Kasumi-1 (cell line): ENCODE measurements at regions not wholly inside any gene's neighbourhood (a gene's known extent, or its start where the extent isn't known, plus 50 kb on each side); places are given as distances from the start of the nearest gene placed in this dataset.

ENCODE experiments used
- DNase-seq, 2 experiments: peaks; one replicate each; lab custom pipeline; 2025; lab: John Stamatoyannopoulos, UW

DNA sequence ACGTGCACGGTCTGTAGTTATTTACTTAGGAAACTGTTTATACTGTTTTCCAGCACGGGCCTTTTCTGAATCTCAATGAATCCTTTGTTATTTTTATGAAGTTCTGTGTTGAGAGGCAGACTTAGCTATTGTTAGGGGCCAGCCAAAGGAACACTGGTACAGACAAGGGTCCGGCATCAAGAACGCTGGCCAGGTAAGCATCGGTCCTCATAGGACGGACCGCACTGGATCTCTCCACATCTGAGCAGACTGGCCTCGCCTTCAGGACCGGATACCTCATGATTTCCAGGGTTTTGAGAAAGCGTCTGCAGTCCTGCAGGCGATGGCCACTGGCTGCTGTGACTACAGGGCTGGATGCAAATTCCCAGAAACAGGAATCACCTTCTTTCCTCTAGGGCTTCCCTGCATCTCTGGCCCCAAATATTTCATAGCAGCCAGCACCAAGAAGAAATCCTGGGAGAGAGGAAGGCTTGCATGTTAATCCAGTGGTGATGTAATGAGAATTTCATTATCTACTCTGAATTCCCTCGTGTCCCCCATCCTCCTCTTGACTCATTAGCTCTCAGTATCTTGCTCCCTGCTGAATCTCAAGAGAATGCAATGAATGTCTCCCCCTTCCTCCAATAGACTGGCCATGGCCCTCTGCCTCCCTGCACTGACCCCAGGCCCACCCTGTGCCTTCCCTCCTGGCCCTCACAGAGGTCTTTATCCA, 325.4 kb upstream of the NPVF start:
- DNase-seq, result no peak

DNA sequence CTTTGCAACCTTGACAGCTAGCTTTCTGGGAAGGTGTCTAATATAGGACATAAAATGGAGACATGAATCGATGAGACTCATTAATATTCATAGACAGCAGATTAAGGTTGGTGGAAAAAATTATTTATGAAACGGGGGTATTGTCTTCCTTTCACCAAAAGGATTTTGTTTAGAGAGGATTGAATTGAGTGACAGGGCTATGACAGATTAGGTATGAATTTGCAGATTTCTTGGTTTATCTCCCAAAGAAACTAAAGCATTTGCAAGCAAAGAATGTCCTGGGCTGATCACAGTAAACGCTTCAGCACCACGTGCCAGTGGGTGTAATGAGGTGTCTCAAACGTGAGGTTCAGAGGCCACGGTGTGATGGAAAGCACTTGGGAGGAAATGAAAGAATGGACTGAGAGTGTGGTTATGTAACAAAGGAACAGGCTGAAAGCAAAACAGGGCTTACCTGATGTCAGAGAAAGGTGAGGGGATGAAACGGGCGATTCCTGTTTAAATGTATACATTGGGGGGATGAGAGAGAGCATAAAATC, 329.2 kb upstream of the NPVF start:
- no peak for DNase-seq

DNA sequence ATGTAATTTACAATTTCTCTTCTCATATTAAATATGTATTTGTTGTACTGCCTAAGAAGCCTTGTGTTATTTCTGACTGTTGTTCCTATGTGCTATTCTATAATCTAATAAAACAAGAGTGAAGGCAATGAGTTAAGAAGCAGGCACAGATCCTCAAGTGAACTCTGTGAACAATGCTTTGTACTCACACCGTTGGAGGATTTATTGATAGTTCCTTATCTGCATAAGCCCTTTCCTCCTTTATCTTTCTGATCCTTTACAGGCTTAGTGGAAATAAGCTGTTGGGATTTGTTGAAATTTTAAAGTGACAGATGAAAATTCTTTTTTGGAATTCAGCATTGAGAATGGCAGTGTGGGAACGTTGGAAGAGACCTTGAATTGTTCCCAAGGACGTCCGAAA, 329.6 kb upstream of the NPVF start:
- DNase-seq, result no peak

DNA sequence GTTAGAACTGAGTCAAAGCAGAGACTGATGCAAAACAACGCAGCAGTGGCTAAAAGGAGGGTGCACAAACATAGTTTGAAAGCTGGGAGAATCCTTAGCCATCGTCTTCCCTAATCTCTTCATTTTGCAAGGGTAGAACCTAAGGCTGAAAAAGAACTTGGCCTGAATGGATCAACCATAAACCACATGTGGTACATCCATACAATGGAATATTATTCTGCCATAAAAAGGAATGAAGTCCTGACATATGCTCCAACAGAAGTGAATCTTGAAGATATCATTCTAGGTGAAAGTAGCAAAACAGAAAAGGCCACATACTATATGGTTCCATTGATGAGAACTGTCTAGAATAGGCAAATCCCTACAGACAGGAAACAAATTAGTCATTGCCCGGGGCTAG, 330.3 kb upstream of the NPVF start:
- no peak for DNase-seq

DNA sequence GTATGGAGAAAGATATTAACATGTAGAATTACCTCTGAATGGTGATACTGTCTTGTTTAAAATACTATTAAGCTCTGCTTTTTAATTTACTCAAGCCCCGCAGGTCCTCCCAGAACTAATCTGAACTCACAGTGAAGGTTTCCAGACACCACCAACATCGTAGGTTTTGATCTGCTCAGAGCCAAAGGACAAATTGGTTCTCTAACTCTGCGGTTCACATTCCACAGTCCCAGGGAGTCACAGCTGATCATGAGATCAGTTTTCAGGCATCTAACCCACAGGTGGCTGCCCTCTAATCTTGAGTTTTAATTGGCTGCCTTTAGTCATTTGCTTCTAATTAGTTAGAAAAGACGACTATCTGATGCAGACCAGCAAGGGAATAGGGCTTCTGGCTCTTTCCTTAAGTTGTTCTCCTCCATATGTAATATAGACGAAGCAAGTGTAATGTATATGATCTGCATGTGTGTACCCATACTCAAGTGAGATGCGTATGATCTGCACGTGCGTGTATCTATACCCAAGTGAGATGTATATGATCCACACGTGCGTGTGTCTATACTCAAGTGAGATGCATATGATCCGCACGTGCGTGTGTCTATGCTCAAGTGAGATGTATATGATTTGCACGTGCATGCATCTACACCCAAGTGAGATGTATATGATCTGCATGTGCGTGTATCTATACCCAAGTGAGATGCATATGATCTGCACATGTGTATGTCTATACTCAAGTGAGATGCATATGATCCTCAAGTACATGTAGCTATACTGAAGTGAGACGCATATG, 331.5 kb upstream of the NPVF start:
- no peak for DNase-seq

DNA sequence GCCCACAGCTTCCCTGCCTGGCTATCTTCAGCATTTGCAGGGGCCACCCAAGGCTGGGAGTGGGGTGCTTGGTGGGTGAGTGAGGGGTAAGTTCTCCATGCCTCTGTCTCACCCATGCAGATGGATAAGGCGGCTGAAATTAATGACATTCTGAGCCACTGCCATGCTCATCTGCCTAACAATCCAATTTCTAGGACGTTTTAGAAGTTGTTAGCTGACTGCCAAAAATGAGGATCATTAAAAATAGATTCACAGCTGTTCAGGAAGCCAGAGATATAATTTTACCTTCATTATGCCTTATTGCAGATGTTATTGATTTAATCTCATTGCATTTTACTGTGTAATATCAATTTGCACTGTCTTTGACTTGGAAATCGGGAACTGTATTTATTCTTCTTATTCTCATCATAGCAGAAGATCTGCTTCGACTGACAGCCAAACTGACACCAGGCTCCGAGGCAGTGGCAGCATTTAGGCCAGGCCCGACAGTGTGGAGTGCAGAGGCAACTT, 334.4 kb upstream of the NPVF start:
- no peak for DNase-seq

DNA sequence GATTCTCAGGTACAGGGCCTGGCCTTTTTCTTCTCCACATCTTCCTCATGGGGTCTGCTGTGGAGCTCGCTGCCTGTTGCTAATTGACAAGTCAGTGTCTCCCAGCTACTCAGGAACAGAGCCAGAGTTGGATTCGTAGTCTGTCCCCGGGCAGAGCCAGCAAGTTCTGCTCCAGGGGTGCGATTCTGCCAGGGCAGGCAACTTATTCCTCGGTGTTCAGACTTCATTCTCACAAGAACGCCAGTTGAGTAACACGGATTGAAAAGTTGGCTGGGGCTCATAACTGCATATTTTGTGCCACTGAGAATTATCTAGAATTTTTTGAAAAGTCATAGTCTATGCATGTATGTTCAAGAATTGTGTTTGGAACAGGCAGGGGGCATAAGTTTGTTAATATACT, 336.7 kb upstream of the NPVF start:
- DNase-seq, result no peak

DNA sequence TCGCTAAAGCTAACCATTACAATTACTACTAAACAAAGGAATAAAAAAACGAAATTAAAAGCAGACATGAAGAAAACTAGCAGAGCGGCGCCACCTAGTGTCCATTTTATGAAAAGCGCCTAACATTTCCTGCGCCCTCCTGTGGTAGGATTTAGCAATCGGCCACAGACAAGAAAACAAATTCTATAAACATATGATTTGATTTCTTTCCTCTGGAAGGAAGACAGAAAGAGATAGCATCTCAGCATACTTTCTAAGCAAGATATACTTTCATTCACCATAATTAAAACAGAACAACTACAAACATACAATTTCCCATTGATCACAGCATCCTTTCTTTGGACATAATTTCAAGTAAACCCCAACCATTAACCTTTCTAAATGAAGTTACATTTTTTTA, 337.7 kb upstream of the NPVF start:
- DNase-seq, result peak; percentile 83 to 89

DNA sequence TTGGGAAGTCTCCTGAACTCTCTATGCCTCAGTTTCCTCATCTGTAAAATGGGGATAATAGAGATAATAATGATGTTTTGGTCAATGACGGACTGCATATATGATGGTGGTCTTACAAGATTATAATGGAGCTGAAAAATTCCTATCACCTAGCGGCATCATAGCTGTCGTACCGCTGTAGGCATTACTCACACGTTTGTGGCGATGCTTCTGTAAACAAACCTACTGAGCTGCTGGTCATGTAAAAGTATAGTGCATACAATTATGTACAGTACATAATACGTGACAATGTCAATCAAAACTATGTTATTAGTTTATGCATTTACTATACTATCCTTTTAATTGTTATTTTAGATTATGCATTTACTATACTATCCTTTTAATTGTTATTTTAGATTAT, 339.1 kb upstream of the NPVF start:
- no peak for DNase-seq

DNA sequence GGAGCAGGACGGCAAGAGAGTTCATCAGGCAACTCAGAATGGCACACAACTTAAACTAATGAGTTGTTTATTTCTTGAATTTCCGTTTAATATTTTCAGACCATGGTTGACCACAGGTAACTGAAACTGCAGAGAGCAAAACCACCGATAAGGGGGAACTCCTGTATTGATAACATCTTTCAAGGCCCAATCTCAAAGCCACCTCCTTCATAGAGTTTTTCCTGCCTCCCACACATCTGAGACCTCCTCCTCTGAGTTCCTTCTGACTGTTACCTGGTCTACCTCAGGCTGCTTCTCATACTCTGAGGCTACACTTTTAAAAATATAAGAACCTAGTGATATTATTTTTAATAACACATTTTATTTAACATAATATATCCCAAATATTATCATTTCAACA, 341.5 kb upstream of the NPVF start:
- DNase-seq, result no peak

DNA sequence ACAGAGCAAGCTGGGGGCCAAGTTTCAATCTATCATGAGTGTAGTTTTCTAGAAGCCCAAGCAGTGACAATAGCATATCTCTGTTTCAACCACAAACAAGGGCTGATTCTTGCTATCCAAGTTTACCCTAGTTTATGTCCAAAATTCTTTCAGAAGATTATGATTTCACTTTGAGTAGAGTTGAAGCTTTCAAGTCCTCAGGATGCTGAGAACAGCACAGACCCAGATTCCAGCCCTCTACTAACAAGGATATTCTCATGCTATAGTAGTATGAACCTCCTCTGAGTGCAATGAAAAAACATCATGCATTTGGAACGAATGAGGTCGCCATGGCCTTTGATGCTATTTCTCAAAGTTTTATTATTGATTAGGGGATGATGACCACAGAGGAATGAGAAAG, 344.1 kb upstream of the NPVF start:
- DNase-seq, result no peak

DNA sequence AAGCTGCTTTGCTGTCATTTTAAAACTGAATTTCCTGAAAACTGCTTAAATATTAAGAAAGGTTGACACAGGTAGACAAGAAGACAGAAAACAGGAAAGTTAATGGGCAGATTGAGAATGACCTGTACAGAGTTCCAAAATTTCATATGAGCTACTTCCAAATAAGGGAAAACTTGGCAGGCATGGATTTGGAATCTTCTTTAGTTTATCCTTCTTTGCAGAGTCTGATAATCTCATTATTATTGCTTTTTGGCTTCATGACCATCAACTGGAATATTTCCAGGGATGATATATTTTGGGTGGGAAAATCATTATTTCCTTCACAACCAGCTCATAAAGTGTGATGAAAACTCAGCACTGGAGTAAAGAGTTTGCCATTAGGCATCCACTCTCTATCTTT, 346.5 kb upstream of the NPVF start:
- no peak for DNase-seq

DNA sequence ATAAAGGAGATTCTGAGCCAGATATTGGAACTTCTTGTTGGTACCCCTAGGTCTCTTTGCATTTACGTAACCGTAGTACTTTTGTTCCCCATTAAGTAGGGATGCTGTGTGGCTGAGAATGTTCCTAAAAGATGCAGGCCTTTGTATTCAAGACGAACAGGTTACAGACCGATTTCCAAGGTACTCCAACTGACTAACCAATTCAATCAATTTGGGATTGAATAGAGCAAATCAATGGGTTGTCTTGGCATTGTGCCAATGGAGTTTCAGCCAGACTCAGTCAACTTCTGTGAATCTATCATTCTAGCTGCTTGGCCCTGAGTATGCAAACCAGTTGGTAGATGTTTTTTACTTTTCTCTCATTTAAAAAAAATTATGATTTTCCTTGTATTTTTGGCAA, 347.3 kb upstream of the NPVF start:
- no peak for DNase-seq

DNA sequence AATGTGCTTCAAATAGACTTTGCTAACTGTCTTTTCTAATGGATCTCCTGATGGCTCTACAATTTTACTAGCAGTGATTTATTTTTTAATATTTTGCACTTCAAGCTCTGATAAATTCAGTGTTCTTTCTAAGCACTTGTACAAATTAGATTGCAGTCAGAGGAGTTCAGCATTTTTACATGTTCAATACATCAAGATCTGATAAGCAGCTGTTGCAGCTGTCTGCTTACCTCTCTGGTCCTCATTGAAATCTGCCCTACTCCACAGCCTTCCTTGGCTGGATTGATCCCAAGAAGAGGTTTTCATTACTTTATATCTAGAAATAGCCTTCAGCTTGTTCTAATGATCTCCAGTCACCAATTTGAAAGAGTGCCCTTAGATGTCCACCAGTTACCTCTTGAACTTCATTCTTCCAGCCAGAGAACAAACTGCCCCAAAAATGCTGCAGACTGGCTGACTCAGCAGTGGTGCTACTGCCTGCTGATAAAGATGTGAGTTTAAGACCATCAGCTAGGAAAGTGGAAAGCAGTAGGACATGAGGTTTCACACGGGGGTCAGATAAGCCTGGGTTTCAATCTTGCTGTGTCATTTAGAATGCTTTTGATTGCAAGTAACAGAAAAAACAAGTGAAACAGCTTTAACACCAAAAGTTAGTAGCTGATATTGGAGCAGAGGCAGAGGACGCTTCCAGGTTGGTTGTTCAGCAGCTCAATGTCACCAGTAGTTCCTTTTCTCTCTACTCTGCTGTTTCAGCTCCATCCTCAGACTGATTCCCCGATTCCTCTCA, 350.9 kb upstream of the NPVF start:
- DNase-seq, result no peak

DNA sequence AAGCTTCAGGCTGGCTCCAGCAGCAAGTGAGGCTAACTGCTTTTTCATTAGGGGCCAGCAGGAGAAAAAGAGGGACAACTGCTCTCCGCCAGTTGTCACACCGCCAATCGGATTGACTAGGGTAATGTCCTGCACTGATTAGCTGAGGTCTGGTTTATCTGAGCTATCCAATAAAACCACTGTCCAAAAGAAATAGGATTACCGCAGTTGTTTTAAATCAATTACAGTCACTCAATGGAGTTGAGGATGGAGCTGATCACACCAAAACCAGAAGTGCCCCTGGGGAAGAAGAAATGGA, 351.4 kb upstream of the NPVF start:
- DNase-seq, result no peak

DNA sequence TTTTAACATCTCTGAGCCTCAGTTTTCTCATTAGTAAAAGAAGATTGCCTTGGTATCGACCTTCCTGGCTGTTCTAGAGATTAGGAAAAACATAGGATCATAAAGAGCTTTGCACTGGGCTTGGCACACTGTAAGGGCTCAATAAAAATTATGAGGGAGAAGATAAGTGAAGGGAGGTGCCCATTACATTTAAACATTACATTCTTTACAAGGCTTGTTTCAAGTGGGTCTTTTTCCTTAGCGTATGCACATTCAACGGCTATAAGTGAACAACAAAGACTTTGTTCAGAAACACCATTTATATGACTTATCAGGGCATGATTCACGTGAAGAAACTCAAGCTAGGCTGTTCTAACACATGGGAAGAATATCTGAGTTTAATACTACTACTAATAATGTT, 351.9 kb upstream of the NPVF start:
- no peak for DNase-seq

DNA sequence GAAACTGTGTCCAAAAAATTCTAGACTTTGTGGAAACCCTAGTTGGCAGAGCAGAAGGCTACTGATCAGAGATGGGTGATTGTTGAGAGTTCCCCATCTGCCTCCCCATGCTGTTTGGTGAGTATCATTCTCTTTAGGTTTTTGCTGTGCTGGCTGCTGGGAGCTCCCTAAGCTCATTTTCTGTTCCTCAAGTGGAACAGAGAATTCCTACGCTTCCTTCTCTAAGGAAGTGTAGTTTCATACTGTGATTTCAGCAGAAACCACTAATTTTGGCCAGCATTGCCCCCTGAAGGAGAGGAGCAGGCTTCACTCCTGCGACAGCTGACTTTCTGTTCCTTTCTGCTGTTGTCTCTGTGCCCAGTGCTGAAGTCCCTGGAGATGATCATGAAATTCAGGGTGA, 355.3 kb upstream of the NPVF start:
- DNase-seq, result no peak

DNA sequence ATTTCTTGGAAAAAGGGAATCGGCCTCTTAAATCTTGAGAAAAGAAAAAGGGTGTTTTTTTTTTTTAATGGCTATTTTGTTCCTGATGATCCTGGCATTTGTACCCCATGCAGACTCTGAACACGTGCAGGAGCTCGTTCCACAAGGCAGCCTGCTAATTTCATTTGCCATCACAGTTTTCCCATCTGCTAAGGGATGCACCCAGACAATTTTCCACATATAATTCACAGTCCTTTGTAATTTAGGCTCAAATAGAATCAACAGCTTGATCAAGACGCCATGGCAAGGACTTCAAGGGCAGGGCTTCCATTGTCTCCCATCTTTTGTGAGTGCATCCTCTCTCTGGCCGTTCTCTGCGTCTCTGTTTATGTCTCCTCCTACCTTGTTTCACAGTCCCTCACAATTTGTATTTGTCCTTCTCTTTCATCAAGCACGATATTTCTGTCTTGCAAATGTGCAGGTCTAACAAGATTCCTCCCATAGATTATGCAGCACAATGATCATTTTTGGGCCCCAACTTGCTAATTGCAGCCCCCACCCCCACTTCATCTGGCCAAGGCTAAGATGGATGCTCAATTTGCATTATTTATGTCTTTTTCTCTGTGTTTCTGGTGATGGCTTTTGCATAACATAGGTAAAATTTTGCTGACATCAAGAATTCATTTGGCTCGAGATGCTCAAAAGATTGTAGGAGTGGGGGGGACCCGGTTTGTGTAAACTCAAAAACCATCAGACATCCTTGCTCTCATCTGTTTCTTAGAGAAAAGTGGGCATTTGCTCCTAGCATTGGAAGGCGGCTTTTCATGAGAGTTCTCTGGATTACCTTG, 356.0 kb upstream of the NPVF start:
- no peak for DNase-seq

DNA sequence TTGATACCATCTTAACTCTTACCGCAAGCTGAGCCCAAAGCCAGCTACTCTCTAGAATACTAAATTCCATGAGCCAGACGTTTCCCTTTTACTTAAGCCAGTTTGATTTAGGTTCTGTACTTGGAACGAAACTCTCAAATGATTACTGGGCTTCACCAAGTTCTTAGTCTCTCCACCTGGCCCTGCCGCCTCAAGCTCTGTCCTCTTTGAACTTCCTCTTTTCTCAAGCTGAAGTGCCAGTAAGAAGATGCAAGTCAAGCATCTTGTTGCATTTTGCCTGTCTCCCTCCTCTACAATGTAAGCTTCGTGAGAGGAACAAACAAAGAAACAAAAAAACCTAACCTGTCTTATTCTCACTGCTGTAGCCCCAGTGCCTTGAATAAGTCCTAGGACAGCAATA, 358.2 kb upstream of the NPVF start:
- DNase-seq, result peak; percentile 49 to 63

DNA sequence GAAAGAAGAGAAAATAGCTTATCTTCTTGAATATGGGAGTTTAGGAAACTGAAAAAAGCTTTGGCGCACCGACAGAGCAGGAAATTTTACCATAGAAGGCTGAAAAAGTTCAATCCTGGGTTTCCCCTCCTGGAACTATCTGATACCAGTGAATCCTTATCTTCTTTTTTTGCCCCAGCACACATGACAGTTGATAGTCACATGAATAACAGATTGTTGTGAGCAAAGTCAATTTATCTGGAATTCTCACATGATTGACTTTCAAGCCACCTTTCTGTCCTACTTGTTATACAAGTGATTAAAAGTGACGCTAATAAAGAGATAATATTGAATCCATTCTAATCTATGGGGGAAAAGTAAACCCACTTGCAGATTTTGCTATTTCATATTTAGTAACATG, 365.8 kb upstream of the NPVF start:
- DNase-seq, result no peak

DNA sequence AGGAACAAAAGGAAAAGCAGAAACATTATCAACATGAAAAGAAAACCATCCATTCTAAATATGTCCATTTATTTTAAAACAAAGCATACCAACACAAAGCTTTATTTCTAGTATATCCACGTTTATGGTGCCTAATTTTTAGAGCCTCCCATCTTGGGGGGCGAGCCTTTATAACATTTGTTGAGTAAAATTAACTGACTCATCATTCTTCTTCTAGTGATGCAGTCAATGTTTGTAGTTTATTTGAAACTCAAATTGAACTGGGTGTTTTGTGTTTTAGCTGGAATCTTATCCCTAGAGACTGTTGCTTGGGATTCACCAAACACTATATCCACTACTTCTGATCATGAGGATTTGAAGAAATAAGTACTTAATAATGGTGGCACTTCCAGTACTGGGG, 366.4 kb upstream of the NPVF start:
- DNase-seq, result no peak

DNA sequence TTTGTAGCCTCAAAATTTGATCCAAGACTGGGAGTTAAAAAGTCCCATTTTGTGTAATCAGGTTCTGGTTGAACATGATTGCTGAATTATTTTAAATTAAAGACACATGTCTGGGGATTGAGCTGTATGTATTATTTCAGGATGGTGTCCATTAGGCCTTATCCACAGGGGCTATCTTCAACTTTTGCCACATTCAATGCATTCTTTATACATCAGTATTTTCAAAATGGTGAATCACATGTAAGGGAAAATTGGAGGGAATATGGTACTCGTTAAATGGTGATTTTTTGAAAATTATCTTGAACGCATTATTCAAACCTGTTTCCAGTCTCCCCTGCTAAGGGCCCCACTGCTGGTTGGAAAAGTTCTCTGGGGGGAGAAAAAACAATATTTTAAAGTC, 367.7 kb upstream of the NPVF start:
- DNase-seq, result no peak
